WERI-Rb-1 (cell line): ENCODE measurements at regions not wholly inside any gene's neighbourhood (a gene's known extent, or its start where the extent isn't known, plus 50 kb on each side); places are given as distances from the start of the nearest gene placed in this dataset.

Source experiments
- DNase-seq: peaks from one replicate; pipeline ENCODE4 v3.0.0-alpha.2; 2020
- H3K27ac ChIP-seq: fragments of 250-450 bp; sonication (Bioruptor Pico); 2 replicates; pipeline ENCODE4 v1.5.1; 2020; ENCODE audit warnings: mild to moderate bottlenecking, moderate library complexity
- H3K27me3 ChIP-seq: fragments of 250-450 bp; sonication (Bioruptor Pico); 2 replicates; pipeline ENCODE4 v1.5.1; 2021; ENCODE audit warnings: mild to moderate bottlenecking, low read depth, moderate library complexity; ENCODE audit not compliant: insufficient read depth, severe bottlenecking
- H3K36me3 ChIP-seq: fragments of 250-450 bp; sonication (Bioruptor Pico); 2 replicates; pipeline ENCODE4 v1.5.1; 2020; ENCODE audit warnings: mild to moderate bottlenecking, moderate library complexity
- H3K4me3 ChIP-seq: 2 replicates; pipeline ENCODE4 v1.5.1; 2011; ENCODE audit warnings: low read depth, mild to moderate bottlenecking, control low read depth, low read length
- H3K9me3 ChIP-seq: fragments of 250-450 bp; sonication (Bioruptor Pico); 2 replicates; pipeline ENCODE4 v1.5.1; 2021; ENCODE audit warnings: mild to moderate bottlenecking, moderate library complexity; ENCODE audit not compliant: severe bottlenecking
- CTCF ChIP-seq: IDR thresholded peaks from 2 replicates; pipeline ENCODE4 v1.5.1; 2011; ENCODE audit warnings: low read depth, mild to moderate bottlenecking, control low read depth, inconsistent platforms, low read length

GRCh38 chr6:93079061-93079460 lies 340.3 kb downstream of the EPHA7 start:
- TF ChIP-seq CTCF = no peak

GRCh38 chr6:93073811-93074210 lies 345.5 kb downstream of the EPHA7 start:
- no peak for DNase-seq
- Histone ChIP-seq H3K27me3 (no peaks in the 10 kb centered on the region), H3K27ac (no peak overlapping the region), H3K4me3 (no peak overlapping the region), H3K36me3 (no peaks in the 10 kb centered on the region), H3K9me3 (peaks cover 6% of the 10 kb centered on the region)
- no peak for TF ChIP-seq CTCF

More at GRCh38 chr6:93079061-93079460, 340.3 kb downstream of the EPHA7 start:
- no peak overlapping the region for H3K27ac ChIP-seq
- no peaks in the 10 kb centered on the region for H3K36me3 ChIP-seq
- H3K4me3 ChIP-seq = no peak overlapping the region
- no peaks in the 10 kb centered on the region for H3K9me3 ChIP-seq
- H3K27me3 ChIP-seq = no peaks in the 10 kb centered on the region
- DNase-seq = no peak

- no peak for DNase-seq
- Histone ChIP-seq H3K36me3 (no peaks in the 10 kb centered on the region), H3K9me3 (peaks cover 6% of the 10 kb centered on the region), H3K27ac (no peak overlapping the region), H3K27me3 (no peaks in the 10 kb centered on the region), H3K4me3 (no peak overlapping the region)
- TF ChIP-seq CTCF = no peak
Observed at GRCh38 chr6:93069856-93070255, 349.5 kb downstream of the EPHA7 start.

- Histone ChIP-seq H3K4me3 (no peak overlapping the region), H3K9me3 (no peaks in the 10 kb centered on the region), H3K36me3 (no peaks in the 10 kb centered on the region), H3K27me3 (no peaks in the 10 kb centered on the region), H3K27ac (no peak overlapping the region)
- DNase-seq = no peak
- TF ChIP-seq CTCF = no peak
Observed at GRCh38 chr6:93059911-93060310, 359.4 kb downstream of the EPHA7 start.

GRCh38 chr6:93057584-93057983 lies 361.8 kb downstream of the EPHA7 start:
- H3K27me3 ChIP-seq = no peaks in the 10 kb centered on the region
- no peaks in the 10 kb centered on the region for H3K36me3 ChIP-seq
- TF ChIP-seq CTCF = no peak
- DNase-seq = no peak
- H3K4me3 ChIP-seq = no peak overlapping the region
- no peak overlapping the region for H3K27ac ChIP-seq
- H3K9me3 ChIP-seq = no peaks in the 10 kb centered on the region

- H3K4me3 ChIP-seq = no peak overlapping the region
- no peak overlapping the region for H3K27ac ChIP-seq
- no peak for DNase-seq
- no peaks in the 10 kb centered on the region for H3K9me3 ChIP-seq
- TF ChIP-seq CTCF = no peak
- H3K27me3 ChIP-seq = no peaks in the 10 kb centered on the region
- no peaks in the 10 kb centered on the region for H3K36me3 ChIP-seq
Observed at GRCh38 chr6:93048381-93048780, 371.0 kb downstream of the EPHA7 start.
